Osteoblast (primary cell): ENCODE measurements at regions not wholly inside any gene's neighbourhood (a gene's known extent, or its start where the extent isn't known, plus 50 kb on each side); places are given as distances from the start of the nearest gene placed in this dataset.
"Not testable (repeated sequence)": the region's sequence is repeated elsewhere in the genome, so short reads cannot be mapped to it uniquely, and the experiment has no call there.

Source experiments
- DNase-seq: peaks from one replicate; pipeline ENCODE4 v3.0.0; 2011; ENCODE audit warnings: low spot score, mixed read lengths; ENCODE audit not compliant: insufficient read length; ENCODE audit errors: missing footprints
- H2AFZ ChIP-seq: 2 replicates; pipeline ENCODE4 v1.6.0; 2011; ENCODE audit warnings: mild to moderate bottlenecking, low read length
- H3K27ac ChIP-seq: 2 replicates; pipeline ENCODE4 v1.5.1; 2011; ENCODE audit warnings: mild to moderate bottlenecking, low read depth, low read length, moderate library complexity
- H3K27me3 ChIP-seq: 2 replicates; pipeline ENCODE4 v1.6.0; 2012; ENCODE audit warnings: mild to moderate bottlenecking, control low read depth, inconsistent platforms, low read length, moderate library complexity; ENCODE audit not compliant: insufficient read depth
- H3K36me3 ChIP-seq: 2 replicates; pipeline ENCODE4 v1.5.1; 2011; ENCODE audit warnings: mild to moderate bottlenecking, low read length, control low read depth, moderate library complexity; ENCODE audit not compliant: insufficient read depth
- H3K4me1 ChIP-seq: 2 replicates; pipeline ENCODE4 v1.5.1; 2011; ENCODE audit warnings: mild to moderate bottlenecking, low read length, control low read depth, moderate library complexity; ENCODE audit not compliant: insufficient read depth
- H3K4me2 ChIP-seq: 2 replicates; pipeline ENCODE4 v1.6.0; 2011; ENCODE audit warnings: mild to moderate bottlenecking, low read length; ENCODE audit not compliant: insufficient read depth
- H3K4me3 ChIP-seq: fragments of 200-600 bp; sonication (generic); 3 replicates; pipeline ENCODE4 v1.5.1; 2012; ENCODE audit warnings: mild to moderate bottlenecking, low read length, inconsistent platforms; ENCODE audit not compliant: insufficient read depth
- H3K79me2 ChIP-seq: 2 replicates; pipeline ENCODE4 v1.6.0; 2012; ENCODE audit warnings: mild to moderate bottlenecking, low read length, control low read depth, inconsistent platforms; ENCODE audit not compliant: insufficient read depth
- H3K9me3 ChIP-seq: 2 replicates; pipeline ENCODE4 v1.5.1; 2011; ENCODE audit warnings: low read depth, low read length, control low read depth
- H4K20me1 ChIP-seq: 2 replicates; pipeline ENCODE4 v1.6.0; 2012; ENCODE audit warnings: mild to moderate bottlenecking, low read length, control low read depth; ENCODE audit not compliant: insufficient read depth
- CTCF ChIP-seq: IDR thresholded peaks from 2 replicates; pipeline ENCODE4 v1.5.1; 2011; ENCODE audit warnings: mild to moderate bottlenecking, low read depth, low read length, moderate library complexity; ENCODE audit errors: extremely low read depth

GRCh38 chr12:47361389-47362021, 281.7 kb upstream of the AMIGO2 start:
- TF ChIP-seq CTCF = no peak
- Histone ChIP-seq H3K4me2 (no peak overlapping the region), H3K9me3 (no peaks in the 10 kb centered on the region), H2AFZ (no peak overlapping the region), H4K20me1 (no peaks in the 10 kb centered on the region), H3K27ac (no peak overlapping the region), H3K4me3 (no peak overlapping the region), H3K27me3 (no peaks in the 10 kb centered on the region), H3K79me2 (no peaks in the 10 kb centered on the region), H3K4me1 (peaks cover 3% of the 10 kb centered on the region), H3K36me3 (no peaks in the 10 kb centered on the region)
- DNase-seq = no peak

- peak overlapping the region; percentile 44 for H2AFZ ChIP-seq
- no peaks in the 10 kb centered on the region for H3K27me3 ChIP-seq
- no peak for DNase-seq
- peaks cover 9% of the 10 kb centered on the region for H3K4me1 ChIP-seq
- H3K4me2 ChIP-seq = no peak overlapping the region
- H3K27ac ChIP-seq = no peak overlapping the region
- no peaks in the 10 kb centered on the region for H3K36me3 ChIP-seq
- H4K20me1 ChIP-seq = no peaks in the 10 kb centered on the region
- H3K4me3 ChIP-seq = no peak overlapping the region
- H3K9me3 ChIP-seq = no peaks in the 10 kb centered on the region
- TF ChIP-seq CTCF = no peak
- H3K79me2 ChIP-seq = no peaks in the 10 kb centered on the region
Measured at GRCh38 chr12:47360771-47361388, 281.1 kb upstream of the AMIGO2 start.

GRCh38 chr12:47360093-47360480, 280.3 kb upstream of the AMIGO2 start:
- H4K20me1 ChIP-seq = no peaks in the 10 kb centered on the region
- no peak for TF ChIP-seq CTCF
- no peak for DNase-seq
- H3K27me3 ChIP-seq = no peaks in the 10 kb centered on the region
- no peak overlapping the region for H3K27ac ChIP-seq
- H3K4me1 ChIP-seq = peaks cover 10% of the 10 kb centered on the region
- H3K9me3 ChIP-seq = no peaks in the 10 kb centered on the region
- no peak overlapping the region for H3K4me3 ChIP-seq
- H3K36me3 ChIP-seq = no peaks in the 10 kb centered on the region
- H3K79me2 ChIP-seq = no peaks in the 10 kb centered on the region
- no peak overlapping the region for H3K4me2 ChIP-seq
- H2AFZ ChIP-seq = no peak overlapping the region

GRCh38 chr12:47359310-47360092, 279.7 kb upstream of the AMIGO2 start:
- H3K4me2 ChIP-seq = no peak overlapping the region
- no peaks in the 10 kb centered on the region for H4K20me1 ChIP-seq
- no peaks in the 10 kb centered on the region for H3K36me3 ChIP-seq
- no peaks in the 10 kb centered on the region for H3K79me2 ChIP-seq
- TF ChIP-seq CTCF = no peak
- H2AFZ ChIP-seq = no peak overlapping the region
- H3K27ac ChIP-seq = no peak overlapping the region
- H3K27me3 ChIP-seq = no peaks in the 10 kb centered on the region
- no peak for DNase-seq
- peaks cover 10% of the 10 kb centered on the region for H3K4me1 ChIP-seq
- no peak overlapping the region for H3K4me3 ChIP-seq
- no peaks in the 10 kb centered on the region for H3K9me3 ChIP-seq

- DNase-seq, H3K4me3 ChIP-seq, H3K36me3 ChIP-seq, H3K4me2 ChIP-seq, H3K27me3 ChIP-seq, H3K9me3 ChIP-seq, H4K20me1 ChIP-seq, H3K79me2 ChIP-seq, H3K27ac ChIP-seq, H2AFZ ChIP-seq: not testable (repeated sequence)
- H3K4me1 ChIP-seq = peaks cover 10% of the 10 kb centered on the region
Measured at GRCh38 chr12:47357006-47357405, 277.2 kb upstream of the AMIGO2 start.
